22Rv1 (cell line): ENCODE measurements at regions not wholly inside any gene's neighbourhood (a gene's known extent, or its start where the extent isn't known, plus 50 kb on each side); places are given as distances from the start of the nearest gene placed in this dataset.

Experiments used
- CTCF ChIP-seq: fragments of 450-650 bp; IDR thresholded peaks from 2 replicates; pipeline ENCODE4 v1.5.1; 2017; ENCODE audit warnings: mild to moderate bottlenecking
- ZFX ChIP-seq: fragments of 450-650 bp; IDR thresholded peaks from 2 replicates; pipeline ENCODE4 v1.6.1; 2017; ENCODE audit warnings: antibody characterized with exemption, borderline replicate concordance

GRCh38 chr2:403682-404081, 115.8 kb upstream of the ALKAL2 start:
- no peak for TF ChIP-seq CTCF
- no peak for TF ChIP-seq ZFX
